Activated naive CD8-positive, alpha-beta T cell treated with anti-CD3 and anti-CD28 coated beads, Interleukin-2, amount 50 U/mL, for 24 hours (primary cell): ENCODE measurements at regions not wholly inside any gene's neighbourhood (a gene's known extent, or its start where the extent isn't known, plus 50 kb on each side); places are given as distances from the start of the nearest gene placed in this dataset.

ENCODE experiments used
- ATAC-seq: fragments of 150-1000 bp; cut with Tn5 transposase; one replicate; pipeline ENCODE4 v1.10.0; 2021
- DNase-seq: peaks from one replicate; pipeline ENCODE4 v3.0.0; 2021
- H3K27ac Mint-ChIP-seq: one replicate; pipeline ENCODE4 v1.8.0; 2021; ENCODE audit warnings: mild to moderate bottlenecking, mixed read lengths
- H3K27me3 Mint-ChIP-seq: one replicate; pipeline ENCODE4 v1.8.0; 2021; ENCODE audit warnings: mixed read lengths
- H3K36me3 Mint-ChIP-seq: one replicate; pipeline ENCODE4 v1.8.0; 2021; ENCODE audit warnings: low read depth, mixed read lengths
- H3K4me1 Mint-ChIP-seq: one replicate; pipeline ENCODE4 v1.8.0; 2021; ENCODE audit warnings: mixed read lengths
- H3K4me3 Mint-ChIP-seq: one replicate; pipeline ENCODE4 v1.8.0; 2021; ENCODE audit warnings: mild to moderate bottlenecking, moderate library complexity, mixed read lengths
- H3K9me3 Mint-ChIP-seq: one replicate; pipeline ENCODE4 v1.8.0; 2021; ENCODE audit warnings: mixed read lengths

GRCh38 chr1:208852911-208853310 lies 608.7 kb upstream of the PLXNA2 start:
- no peaks in the 10 kb centered on the region for H3K27me3 Mint-ChIP-seq
- H3K36me3 Mint-ChIP-seq = no peaks in the 10 kb centered on the region
- no peaks in the 10 kb centered on the region for H3K9me3 Mint-ChIP-seq
- no peak for DNase-seq
- H3K4me3 Mint-ChIP-seq = no peak overlapping the region
- no peak for ATAC-seq
- H3K27ac Mint-ChIP-seq = no peak overlapping the region
- no peaks in the 10 kb centered on the region for H3K4me1 Mint-ChIP-seq

GRCh38 chr1:208855403-208855802 lies 611.2 kb upstream of the PLXNA2 start:
- no peaks in the 10 kb centered on the region for H3K9me3 Mint-ChIP-seq

GRCh38 chr1:208857465-208857864 lies 613.3 kb upstream of the PLXNA2 start:
- H3K27ac Mint-ChIP-seq = no peak overlapping the region
- H3K27me3 Mint-ChIP-seq = peaks cover 3% of the 10 kb centered on the region
- H3K36me3 Mint-ChIP-seq = no peaks in the 10 kb centered on the region
- no peaks in the 10 kb centered on the region for H3K4me1 Mint-ChIP-seq
- DNase-seq (no peak), ATAC-seq (no peak)
- peaks cover 8% of the 10 kb centered on the region for H3K9me3 Mint-ChIP-seq
- H3K4me3 Mint-ChIP-seq = no peak overlapping the region

More at GRCh38 chr1:208855403-208855802, 611.2 kb upstream of the PLXNA2 start:
- Mint-ChIP-seq H3K4me1 (no peaks in the 10 kb centered on the region), H3K36me3 (no peaks in the 10 kb centered on the region), H3K27me3 (peaks cover 3% of the 10 kb centered on the region), H3K27ac (no peak overlapping the region), H3K4me3 (no peak overlapping the region)
- ATAC-seq = no peak
- no peak for DNase-seq

- Mint-ChIP-seq H3K27ac (no peak overlapping the region), H3K9me3 (peaks cover 8% of the 10 kb centered on the region), H3K4me3 (no peak overlapping the region), H3K36me3 (no peaks in the 10 kb centered on the region), H3K27me3 (peaks cover 3% of the 10 kb centered on the region), H3K4me1 (no peaks in the 10 kb centered on the region)
- no peak for DNase-seq
- ATAC-seq = no peak
Measured at GRCh38 chr1:208858738-208859137, 614.6 kb upstream of the PLXNA2 start.

GRCh38 chr1:208864366-208864965 lies 620.3 kb upstream of the PLXNA2 start:
- ATAC-seq (no peak), DNase-seq (no peak)
- H3K4me1 Mint-ChIP-seq = no peaks in the 10 kb centered on the region
- peaks cover 8% of the 10 kb centered on the region for H3K9me3 Mint-ChIP-seq
- H3K36me3 Mint-ChIP-seq = no peaks in the 10 kb centered on the region
- no peak overlapping the region for H3K27ac Mint-ChIP-seq
- no peak overlapping the region for H3K4me3 Mint-ChIP-seq
- no peaks in the 10 kb centered on the region for H3K27me3 Mint-ChIP-seq

GRCh38 chr1:208866386-208866955 lies 622.3 kb upstream of the PLXNA2 start:
- Mint-ChIP-seq H3K27me3 (no peaks in the 10 kb centered on the region), H3K4me1 (no peaks in the 10 kb centered on the region), H3K36me3 (no peaks in the 10 kb centered on the region), H3K27ac (no peak overlapping the region), H3K4me3 (no peak overlapping the region), H3K9me3 (peaks cover 13% of the 10 kb centered on the region)
- DNase-seq (no peak), ATAC-seq (no peak)

GRCh38 chr1:208868554-208868953 lies 624.4 kb upstream of the PLXNA2 start:
- H3K27me3 Mint-ChIP-seq = no peaks in the 10 kb centered on the region
- ATAC-seq = no peak

GRCh38 chr1:208874915-208875314 lies 630.7 kb upstream of the PLXNA2 start:
- H3K9me3 Mint-ChIP-seq = peaks cover 17% of the 10 kb centered on the region
- peaks cover 2% of the 10 kb centered on the region for H3K27me3 Mint-ChIP-seq
- ATAC-seq (no peak), DNase-seq (no peak)
- H3K36me3 Mint-ChIP-seq = no peaks in the 10 kb centered on the region
- no peak overlapping the region for H3K4me3 Mint-ChIP-seq
- H3K27ac Mint-ChIP-seq = no peak overlapping the region
- H3K4me1 Mint-ChIP-seq = no peaks in the 10 kb centered on the region

More at GRCh38 chr1:208868554-208868953, 624.4 kb upstream of the PLXNA2 start:
- Mint-ChIP-seq H3K36me3 (no peaks in the 10 kb centered on the region), H3K9me3 (peaks cover 16% of the 10 kb centered on the region), H3K4me1 (no peaks in the 10 kb centered on the region), H3K4me3 (no peak overlapping the region), H3K27ac (no peak overlapping the region)
- DNase-seq = no peak

- ATAC-seq = no peak
- no peaks in the 10 kb centered on the region for H3K36me3 Mint-ChIP-seq
- no peak overlapping the region for H3K27ac Mint-ChIP-seq
- peaks cover 2% of the 10 kb centered on the region for H3K27me3 Mint-ChIP-seq
- no peak overlapping the region for H3K4me3 Mint-ChIP-seq
- no peaks in the 10 kb centered on the region for H3K9me3 Mint-ChIP-seq
- DNase-seq = no peak
- no peaks in the 10 kb centered on the region for H3K4me1 Mint-ChIP-seq
Measured at GRCh38 chr1:208879022-208879421, 634.8 kb upstream of the PLXNA2 start.

GRCh38 chr1:208880433-208881100 lies 636.4 kb upstream of the PLXNA2 start:
- no peak for DNase-seq
- no peaks in the 10 kb centered on the region for H3K9me3 Mint-ChIP-seq
- peaks cover 2% of the 10 kb centered on the region for H3K27me3 Mint-ChIP-seq
- no peak overlapping the region for H3K4me3 Mint-ChIP-seq
- H3K36me3 Mint-ChIP-seq = no peaks in the 10 kb centered on the region
- ATAC-seq = no peak
- no peaks in the 10 kb centered on the region for H3K4me1 Mint-ChIP-seq
- no peak overlapping the region for H3K27ac Mint-ChIP-seq

GRCh38 chr1:208885060-208885459 lies 640.9 kb upstream of the PLXNA2 start:
- Mint-ChIP-seq H3K4me1 (no peaks in the 10 kb centered on the region), H3K27ac (no peak overlapping the region), H3K9me3 (peaks cover 2% of the 10 kb centered on the region), H3K27me3 (peaks cover 2% of the 10 kb centered on the region), H3K36me3 (no peaks in the 10 kb centered on the region), H3K4me3 (no peak overlapping the region)
- DNase-seq (no peak), ATAC-seq (no peak)

- Mint-ChIP-seq H3K9me3 (peaks cover 3% of the 10 kb centered on the region), H3K36me3 (no peaks in the 10 kb centered on the region), H3K4me3 (no peak overlapping the region), H3K27me3 (peaks cover 4% of the 10 kb centered on the region), H3K27ac (no peak overlapping the region), H3K4me1 (no peaks in the 10 kb centered on the region)
- DNase-seq (no peak), ATAC-seq (no peak)
Measured at GRCh38 chr1:208885650-208886049, 641.5 kb upstream of the PLXNA2 start.

- no peak for ATAC-seq
- Mint-ChIP-seq H3K4me3 (no peak overlapping the region), H3K27ac (no peak overlapping the region), H3K4me1 (no peaks in the 10 kb centered on the region), H3K36me3 (no peaks in the 10 kb centered on the region), H3K27me3 (peaks cover 4% of the 10 kb centered on the region), H3K9me3 (peaks cover 3% of the 10 kb centered on the region)
- no peak for DNase-seq
Measured at GRCh38 chr1:208888376-208888775, 644.2 kb upstream of the PLXNA2 start.

- Mint-ChIP-seq H3K27ac (no peak overlapping the region), H3K27me3 (peaks cover 4% of the 10 kb centered on the region), H3K9me3 (peaks cover 4% of the 10 kb centered on the region), H3K36me3 (no peaks in the 10 kb centered on the region), H3K4me1 (no peaks in the 10 kb centered on the region), H3K4me3 (no peak overlapping the region)
- DNase-seq = no peak
- ATAC-seq = no peak
Measured at GRCh38 chr1:208892147-208892546, 648.0 kb upstream of the PLXNA2 start.

- H3K4me1 Mint-ChIP-seq = no peaks in the 10 kb centered on the region
- H3K27me3 Mint-ChIP-seq = peaks cover 4% of the 10 kb centered on the region
- DNase-seq = no peak
- no peak overlapping the region for H3K4me3 Mint-ChIP-seq
- H3K36me3 Mint-ChIP-seq = no peaks in the 10 kb centered on the region
- no peak overlapping the region for H3K27ac Mint-ChIP-seq
- no peak for ATAC-seq
- H3K9me3 Mint-ChIP-seq = peaks cover 10% of the 10 kb centered on the region
Measured at GRCh38 chr1:208893251-208893650, 649.1 kb upstream of the PLXNA2 start.
